KMS-11 (cell line): ENCODE measurements at regions not wholly inside any gene's neighbourhood (a gene's known extent, or its start where the extent isn't known, plus 50 kb on each side); places are given as distances from the start of the nearest gene placed in this dataset.

ENCODE experiments used
- H2AFZ ChIP-seq: fragments of 200-600 bp; sonication (generic); 2 replicates; pipeline ENCODE4 v1.6.1; 2016; ENCODE audit warnings: antibody characterized with exemption, mixed run types, low read depth
- H3K27ac ChIP-seq: fragments of 200-600 bp; sonication (generic); 2 replicates; pipeline ENCODE4 v1.6.1; 2016; ENCODE audit warnings: mild to moderate bottlenecking, mixed run types
- H3K27me3 ChIP-seq: fragments of 200-600 bp; sonication (generic); 2 replicates; pipeline ENCODE4 v1.6.1; 2017; ENCODE audit warnings: mild to moderate bottlenecking, low read depth, mixed run types, moderate library complexity; ENCODE audit not compliant: insufficient read depth
- H3K36me3 ChIP-seq: fragments of 200-600 bp; sonication (generic); 2 replicates; pipeline ENCODE4 v1.6.1; 2017; ENCODE audit warnings: mild to moderate bottlenecking, mixed run types; ENCODE audit not compliant: insufficient read depth
- H3K4me1 ChIP-seq: fragments of 200-600 bp; sonication (generic); 2 replicates; pipeline ENCODE4 v1.6.1; 2016; ENCODE audit warnings: mild to moderate bottlenecking, low read depth, mixed run types; ENCODE audit not compliant: poor library complexity, severe bottlenecking
- H3K4me2 ChIP-seq: fragments of 200-600 bp; sonication (generic); 2 replicates; pipeline ENCODE4 v1.7.0; 2016; ENCODE audit warnings: mild to moderate bottlenecking, mixed run types
- H3K4me3 ChIP-seq: fragments of 200-600 bp; sonication (generic); IDR thresholded peaks from 2 replicates; pipeline ENCODE4 v1.6.1; 2017; ENCODE audit warnings: low read depth, low read length, mixed read lengths; ENCODE audit not compliant: insufficient read depth
- H3K79me2 ChIP-seq: fragments of 200-600 bp; sonication (generic); 2 replicates; pipeline ENCODE4 v1.6.1; 2016; ENCODE audit warnings: low read depth, mixed run types; ENCODE audit not compliant: insufficient read depth
- H3K9ac ChIP-seq: fragments of 200-600 bp; sonication (generic); 2 replicates; pipeline ENCODE4 v1.6.1; 2016; ENCODE audit warnings: mild to moderate bottlenecking, mixed run types
- H4K20me1 ChIP-seq: fragments of 200-600 bp; sonication (generic); 2 replicates; pipeline ENCODE4 v1.6.1; 2016; ENCODE audit warnings: mild to moderate bottlenecking, mixed run types; ENCODE audit not compliant: insufficient read depth
- CTCF ChIP-seq: fragments of 200-600 bp; sonication (generic); conservative IDR thresholded peaks from 2 replicates; pipeline ENCODE4 v1.6.1; 2017; ENCODE audit warnings: low read depth, mild to moderate bottlenecking, antibody characterized with exemption, low read length, moderate library complexity, mixed read lengths

GRCh38 chr1:227399152-227399730 is 80.9 kb upstream of the CDC42BPA start:
- H3K4me3 ChIP-seq, result no peak overlapping the region
- H3K27ac ChIP-seq, result no peak overlapping the region
- no peak overlapping the region for H3K9ac ChIP-seq
- no peak overlapping the region for H2AFZ ChIP-seq
- H3K4me1 ChIP-seq, result no peaks in the 10 kb centered on the region
- no peaks in the 10 kb centered on the region for H3K36me3 ChIP-seq
- no peak for TF ChIP-seq CTCF
- no peaks in the 10 kb centered on the region for H3K27me3 ChIP-seq
- no peak overlapping the region for H3K4me2 ChIP-seq
- H4K20me1 ChIP-seq, result no peaks in the 10 kb centered on the region
- H3K79me2 ChIP-seq, result no peaks in the 10 kb centered on the region

GRCh38 chr1:227397354-227397978 is 79.2 kb upstream of the CDC42BPA start:
- TF ChIP-seq CTCF, result no peak
- H4K20me1 ChIP-seq, result no peaks in the 10 kb centered on the region
- no peaks in the 10 kb centered on the region for H3K36me3 ChIP-seq
- no peaks in the 10 kb centered on the region for H3K27me3 ChIP-seq
- H3K4me3 ChIP-seq, result no peak overlapping the region
- H3K4me1 ChIP-seq, result no peaks in the 10 kb centered on the region
- H3K79me2 ChIP-seq, result no peaks in the 10 kb centered on the region
- no peak overlapping the region for H3K4me2 ChIP-seq
- H2AFZ ChIP-seq, result no peak overlapping the region
- no peak overlapping the region for H3K27ac ChIP-seq
- no peak overlapping the region for H3K9ac ChIP-seq

GRCh38 chr1:227396539-227397353 is 78.5 kb upstream of the CDC42BPA start:
- H3K9ac ChIP-seq, result no peak overlapping the region
- no peak overlapping the region for H2AFZ ChIP-seq
- H3K36me3 ChIP-seq, result no peaks in the 10 kb centered on the region
- no peaks in the 10 kb centered on the region for H3K27me3 ChIP-seq
- TF ChIP-seq CTCF, result no peak
- no peaks in the 10 kb centered on the region for H3K79me2 ChIP-seq
- no peaks in the 10 kb centered on the region for H3K4me1 ChIP-seq
- no peaks in the 10 kb centered on the region for H4K20me1 ChIP-seq
- H3K4me2 ChIP-seq, result no peak overlapping the region
- no peak overlapping the region for H3K4me3 ChIP-seq
- no peak overlapping the region for H3K27ac ChIP-seq

- H2AFZ ChIP-seq, result no peak overlapping the region
- no peaks in the 10 kb centered on the region for H3K79me2 ChIP-seq
- H3K27ac ChIP-seq, result no peak overlapping the region
- H3K27me3 ChIP-seq, result no peaks in the 10 kb centered on the region
- H4K20me1 ChIP-seq, result no peaks in the 10 kb centered on the region
- H3K36me3 ChIP-seq, result no peaks in the 10 kb centered on the region
- no peak overlapping the region for H3K9ac ChIP-seq
- H3K4me1 ChIP-seq, result no peaks in the 10 kb centered on the region
- no peak overlapping the region for H3K4me2 ChIP-seq
- no peak overlapping the region for H3K4me3 ChIP-seq
- TF ChIP-seq CTCF, result no peak
Measured at GRCh38 chr1:227395426-227396028, 77.2 kb upstream of the CDC42BPA start.
